ENCODE measurements at regions not wholly inside any gene's neighbourhood (a gene's known extent, or its start where the extent isn't known, plus 50 kb on each side); places are given as distances from the start of the nearest gene placed in this dataset.
"Not testable (repeated sequence)": the region's sequence is repeated elsewhere in the genome, so short reads cannot be mapped to it uniquely, and the experiment has no call there.

GRCh38 chr1:10939654-10940450, 72.6 kb upstream of the TARDBP start:
- peak; percentile 66 for DNase-seq (ENCODE audit: low spot score)

- DNase-seq (ENCODE audit: low spot score): no peak
Measured at GRCh38 chr1:10940451-10940804, 72.0 kb upstream of the TARDBP start.

GRCh38 chr1:10940838-10941237, 71.6 kb upstream of the TARDBP start:
- DNase-seq (ENCODE audit: low spot score): no peak

GRCh38 chr1:10941891-10942541, 70.4 kb upstream of the TARDBP start:
- DNase-seq (ENCODE audit: low spot score): peak; percentile 29

GRCh38 chr1:10942542-10942912, 69.9 kb upstream of the TARDBP start:
- no peak for DNase-seq (ENCODE audit: low spot score)

- no peak for DNase-seq (ENCODE audit: low spot score)
Measured at GRCh38 chr1:10943041-10943440, 69.4 kb upstream of the TARDBP start.

- peak; percentile 77 for DNase-seq (ENCODE audit: low spot score)
Measured at GRCh38 chr1:10943991-10944730, 68.3 kb upstream of the TARDBP start.

GRCh38 chr1:10945991-10946509, 66.4 kb upstream of the TARDBP start:
- no peak for DNase-seq (ENCODE audit: low spot score)

GRCh38 chr1:10947181-10947580, 65.3 kb upstream of the TARDBP start:
- no peak for DNase-seq (ENCODE audit: low spot score)

GRCh38 chr1:10947691-10948462, 64.6 kb upstream of the TARDBP start:
- no peak for DNase-seq (ENCODE audit: low spot score)

- no peak for DNase-seq (ENCODE audit: low spot score)
Measured at GRCh38 chr1:10948463-10948775, 64.0 kb upstream of the TARDBP start.

- no peak for DNase-seq (ENCODE audit: low spot score)
Measured at GRCh38 chr1:10950316-10951172, 61.9 kb upstream of the TARDBP start.

- DNase-seq (ENCODE audit: low spot score): not testable (repeated sequence)
Measured at GRCh38 chr1:10951298-10951697, 61.2 kb upstream of the TARDBP start.

GRCh38 chr1:10951961-10952360, 60.5 kb upstream of the TARDBP start:
- DNase-seq (ENCODE audit: low spot score): peak; percentile 72

GRCh38 chr1:10953505-10954193, 58.8 kb upstream of the TARDBP start:
- no peak for DNase-seq (ENCODE audit: low spot score)

GRCh38 chr1:10957133-10957532, 55.3 kb upstream of the TARDBP start:
- no peak for DNase-seq (ENCODE audit: low spot score)

- no peak for DNase-seq (ENCODE audit: low spot score)
Measured at GRCh38 chr1:10958614-10959013, 53.8 kb upstream of the TARDBP start.

GRCh38 chr1:10960411-10961299, 51.8 kb upstream of the TARDBP start:
- DNase-seq (ENCODE audit: low spot score): peak; percentile 71

- DNase-seq (ENCODE audit: low spot score): no peak
Measured at GRCh38 chr1:10961300-10961833, 51.1 kb upstream of the TARDBP start.
